C4-2B (cell line): ENCODE measurements at regions not wholly inside any gene's neighbourhood (a gene's known extent, or its start where the extent isn't known, plus 50 kb on each side); places are given as distances from the start of the nearest gene placed in this dataset.

Experiments
- H3K27ac ChIP-seq: fragments of 450-650 bp; 2 replicates; pipeline ENCODE4 v1.5.1; 2017
- CTCF ChIP-seq: fragments of 450-650 bp; conservative IDR thresholded peaks from 2 replicates; pipeline ENCODE4 v1.5.1; 2017; ENCODE audit warnings: mild to moderate bottlenecking
- ZFX ChIP-seq: fragments of 450-650 bp; IDR thresholded peaks from 2 replicates; pipeline ENCODE4 v1.6.1; 2017

DNA sequence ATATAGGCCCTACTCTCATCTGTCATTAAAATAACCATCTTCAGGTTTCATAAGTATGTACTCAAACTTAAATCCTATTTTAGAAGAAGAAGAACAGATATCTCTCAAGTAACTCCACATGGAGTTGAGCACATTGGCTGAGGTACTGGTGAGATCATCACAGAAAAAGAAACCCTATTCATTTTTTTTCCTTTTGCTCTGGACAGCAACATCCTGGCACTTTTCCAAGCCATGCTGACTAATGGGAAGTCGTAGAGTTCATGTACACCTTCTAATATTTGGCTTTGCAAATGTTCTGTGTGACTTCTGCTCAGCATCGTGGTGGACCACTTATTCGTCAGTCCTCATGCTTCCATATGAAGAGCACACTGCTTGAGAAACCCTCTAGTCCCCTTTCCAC, 336.0 kb upstream of the KCNH8 start:
- no peak overlapping the region for H3K27ac ChIP-seq
- TF ChIP-seq CTCF: no peak
- TF ChIP-seq ZFX: no peak

GRCh38 chr3:18810306-18810661, 338.0 kb upstream of the KCNH8 start:
- H3K27ac ChIP-seq: no peak overlapping the region

DNA sequence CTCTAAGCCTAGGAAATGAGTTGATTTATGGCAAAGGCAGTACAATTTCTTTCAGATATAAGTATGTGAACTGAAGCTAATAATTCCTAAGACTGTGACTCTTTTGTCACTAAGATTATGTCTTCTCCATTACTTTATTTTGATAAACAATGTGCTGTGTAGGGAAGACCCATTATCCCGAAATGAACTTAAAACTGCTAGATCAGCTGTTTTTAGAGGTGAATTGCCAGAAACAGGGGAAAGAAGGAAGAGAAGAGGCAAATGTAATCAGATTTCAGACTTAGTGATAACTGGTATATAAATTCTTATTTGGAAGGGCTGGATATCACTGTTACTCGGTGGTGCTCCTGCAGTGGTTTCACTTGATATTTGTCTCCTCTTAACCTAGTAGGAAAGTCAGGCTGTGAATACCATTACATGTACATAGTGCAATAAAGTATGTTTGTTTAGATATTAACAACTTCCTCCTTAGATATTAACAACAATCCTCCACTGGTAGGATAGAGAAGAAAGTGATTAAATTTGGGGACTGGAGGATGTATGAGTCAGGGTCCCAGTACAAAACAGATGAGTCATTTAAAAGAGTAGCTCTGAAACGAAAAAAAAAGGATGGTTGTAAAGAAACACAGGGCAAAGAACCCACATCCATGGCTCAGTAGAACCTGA, 338.5 kb upstream of the KCNH8 start:
- TF ChIP-seq ZFX (no peak), CTCF (no peak)
- no peak overlapping the region for H3K27ac ChIP-seq

More at GRCh38 chr3:18810306-18810661, 338.0 kb upstream of the KCNH8 start:
- TF ChIP-seq ZFX: no peak
- TF ChIP-seq CTCF: no peak

GRCh38 chr3:18808429-18808828, 339.9 kb upstream of the KCNH8 start:
- TF ChIP-seq ZFX: no peak
- no peak for TF ChIP-seq CTCF
- no peak overlapping the region for H3K27ac ChIP-seq

DNA sequence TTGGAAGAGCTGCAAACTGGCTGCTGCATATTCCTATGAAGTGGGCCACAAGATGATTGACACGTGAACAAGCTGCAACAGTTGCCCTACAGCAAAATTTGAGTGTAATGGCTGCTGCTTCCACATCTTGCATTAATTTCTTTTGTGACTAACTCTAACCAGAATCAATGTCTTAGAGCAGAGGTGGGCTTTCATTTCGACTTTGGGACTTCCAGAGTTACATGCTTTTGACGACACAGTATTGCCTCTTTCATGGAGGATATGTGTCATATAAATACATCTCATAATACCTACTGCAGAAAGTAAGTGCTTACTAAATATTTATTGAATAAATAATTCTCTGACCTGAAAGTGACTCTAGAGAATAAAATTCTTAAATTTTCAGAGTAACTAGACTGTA, 340.7 kb upstream of the KCNH8 start:
- TF ChIP-seq CTCF (no peak), ZFX (no peak)
- H3K27ac ChIP-seq: no peak overlapping the region

- H3K27ac ChIP-seq: no peak overlapping the region
- TF ChIP-seq ZFX (no peak), CTCF (no peak)
Observed at GRCh38 chr3:18806633-18807032, 341.7 kb upstream of the KCNH8 start.

GRCh38 chr3:18797378-18797777, 350.9 kb upstream of the KCNH8 start:
- TF ChIP-seq ZFX (no peak), CTCF (no peak)
- no peak overlapping the region for H3K27ac ChIP-seq
